Fibroblast of pulmonary artery (primary cell): ENCODE measurements at regions not wholly inside any gene's neighbourhood (a gene's known extent, or its start where the extent isn't known, plus 50 kb on each side); places are given as distances from the start of the nearest gene placed in this dataset.
"Not testable (repeated sequence)": the region's sequence is repeated elsewhere in the genome, so short reads cannot be mapped to it uniquely, and the experiment has no call there.

Experiments used
- DNase-seq: peaks from one replicate; pipeline ENCODE4 v3.0.0-alpha.2; 2010; ENCODE audit warnings: low read depth
- H3K4me3 ChIP-seq: replicated peaks from 2 replicates; pipeline ENCODE4 v1.5.1; 2011; ENCODE audit warnings: low read depth, mild to moderate bottlenecking, control low read depth, low read length, moderate library complexity
- CTCF ChIP-seq: IDR thresholded peaks from 2 replicates; pipeline ENCODE4 v1.5.1; 2011; ENCODE audit warnings: mild to moderate bottlenecking, control low read depth, low read length, inconsistent platforms; ENCODE audit errors: missing control alignments

DNA sequence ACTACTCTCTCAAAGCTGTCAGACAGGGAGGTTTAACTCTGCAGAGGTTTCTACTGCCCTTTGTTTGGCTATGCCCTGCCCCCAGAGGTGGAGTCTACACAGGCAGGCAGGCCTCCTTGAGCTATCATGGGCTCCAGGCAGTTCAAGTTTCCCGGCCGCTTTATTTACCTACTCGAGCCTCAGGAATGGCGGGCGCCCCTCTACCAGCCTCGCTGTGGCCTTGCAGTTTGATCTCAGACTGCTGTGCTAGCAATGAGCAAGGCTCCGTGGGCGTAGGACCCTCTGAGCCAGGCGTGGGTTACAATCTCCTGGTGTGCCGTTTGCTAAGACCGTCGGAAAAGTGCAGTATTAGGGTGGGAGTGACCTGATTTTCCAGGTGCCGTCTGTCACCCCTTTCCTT, 124.3 kb downstream of the PTCHD1 start:
- H3K4me3 ChIP-seq, DNase-seq: not testable (repeated sequence)

DNA sequence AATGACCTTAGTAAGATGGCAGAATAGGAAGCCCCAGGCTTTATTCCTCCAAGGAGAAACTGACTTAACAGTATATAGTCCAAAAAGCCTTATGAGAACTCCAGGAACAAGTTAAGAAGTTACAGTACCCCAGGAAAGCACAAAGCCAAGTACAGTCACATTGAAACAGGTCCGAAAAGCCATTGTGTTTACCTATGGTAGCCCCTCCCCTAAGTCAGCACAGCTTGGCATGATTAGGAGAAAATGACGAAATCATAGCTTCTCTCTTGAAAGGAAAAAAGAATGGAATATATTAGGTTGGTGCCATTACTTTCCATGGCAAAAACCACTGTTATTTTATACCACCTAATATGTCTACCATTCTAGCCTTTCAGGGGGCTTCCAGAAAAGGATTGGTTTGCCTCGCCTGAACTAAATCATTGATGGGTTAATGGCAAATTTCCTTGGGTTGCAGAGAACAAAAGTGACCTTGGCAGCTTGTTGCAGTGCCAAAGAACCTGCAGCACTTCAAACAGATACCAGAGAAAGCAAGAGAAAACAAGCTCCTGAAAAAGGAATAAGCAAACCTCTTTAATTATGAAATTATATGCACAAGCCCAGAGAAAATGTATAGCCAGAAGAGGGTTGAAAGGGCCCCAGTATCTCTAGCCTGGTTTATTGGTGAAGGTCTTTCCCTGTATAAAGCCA, 130.6 kb downstream of the PTCHD1 start:
- TF ChIP-seq CTCF = no peak
- no peak for DNase-seq
- H3K4me3 ChIP-seq = no peak overlapping the region

DNA sequence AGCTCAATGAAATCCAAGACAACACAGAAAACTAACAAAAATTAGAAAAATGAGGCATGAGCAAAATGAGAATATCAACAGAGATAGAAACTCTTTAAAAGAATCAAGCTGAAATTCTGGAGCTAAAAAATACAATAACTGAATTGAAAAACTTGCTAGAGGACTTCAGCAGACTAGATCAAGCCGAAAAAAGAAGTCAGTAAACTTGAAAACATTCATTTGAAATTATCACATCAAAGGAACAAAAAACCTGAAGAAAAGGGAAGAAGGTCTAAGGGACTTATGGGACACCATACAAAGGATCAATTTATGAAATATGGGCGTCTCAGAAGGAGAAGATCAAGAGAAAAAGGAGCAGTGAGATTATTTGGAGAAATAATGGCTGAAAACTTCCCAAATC, 131.3 kb downstream of the PTCHD1 start:
- TF ChIP-seq CTCF = no peak
- H3K4me3 ChIP-seq = no peak overlapping the region
- no peak for DNase-seq

DNA sequence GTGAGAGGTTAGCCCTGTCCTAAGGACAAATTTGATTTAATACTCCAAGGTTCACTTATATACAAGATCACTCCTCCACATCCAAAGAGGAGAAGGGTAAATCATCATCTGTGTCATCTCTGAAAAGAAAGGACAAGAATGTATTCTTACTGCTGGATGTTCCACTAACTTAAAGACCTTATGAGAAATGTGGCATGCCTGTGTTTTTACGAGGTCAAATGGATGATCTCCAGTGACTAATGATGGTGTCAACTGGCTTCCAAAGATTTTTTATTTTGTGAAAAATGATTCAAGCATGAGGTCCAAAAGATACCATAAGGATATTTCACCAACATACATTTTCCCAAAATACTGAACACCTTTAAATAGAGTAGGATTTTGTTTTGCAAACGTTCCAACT, 143.4 kb downstream of the PTCHD1 start:
- no peak overlapping the region for H3K4me3 ChIP-seq
- DNase-seq = no peak
- no peak for TF ChIP-seq CTCF

DNA sequence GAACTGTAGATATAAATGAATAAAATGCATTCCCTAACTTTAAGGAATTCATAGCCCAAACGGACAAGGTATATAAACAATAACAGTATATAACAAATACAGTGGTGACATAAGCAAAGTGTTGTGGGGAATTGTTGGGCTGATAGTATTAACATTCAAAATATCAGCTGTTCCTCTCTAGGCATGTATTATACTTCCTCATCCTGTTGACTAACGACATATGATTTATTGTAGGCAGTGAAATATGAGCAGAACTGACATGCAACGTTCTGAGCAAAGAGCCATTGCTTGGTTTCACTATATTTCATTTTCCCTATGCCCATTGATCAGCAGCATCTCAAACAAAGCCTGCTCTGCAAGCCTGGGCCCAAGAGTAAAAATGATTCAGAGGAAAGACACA, 143.9 kb downstream of the PTCHD1 start:
- no peak overlapping the region for H3K4me3 ChIP-seq
- no peak for TF ChIP-seq CTCF
- no peak for DNase-seq

GRCh38 chrX:23482561-23482960, 147.9 kb downstream of the PTCHD1 start:
- no peak for TF ChIP-seq CTCF
- DNase-seq = no peak
- no peak overlapping the region for H3K4me3 ChIP-seq

DNA sequence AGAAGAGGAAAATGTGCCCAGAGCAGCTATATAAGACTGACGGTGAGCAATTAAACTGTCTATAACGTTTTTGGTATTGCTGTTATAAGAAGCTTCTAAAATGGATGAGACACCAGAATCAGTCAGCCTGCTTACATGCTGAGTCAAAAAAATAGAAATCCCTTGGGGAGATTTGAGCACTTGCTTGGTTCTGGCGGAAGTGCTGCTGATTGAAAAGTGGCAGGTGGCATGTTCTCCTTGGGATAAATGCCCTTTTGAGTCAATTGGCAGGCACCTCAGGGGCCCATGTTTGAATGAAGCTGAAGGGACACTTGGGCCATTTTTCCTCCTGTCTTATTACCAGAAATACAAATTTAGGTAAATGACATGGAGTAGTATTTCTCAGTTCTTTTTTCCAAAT, 148.7 kb downstream of the PTCHD1 start:
- DNase-seq = no peak
- no peak overlapping the region for H3K4me3 ChIP-seq
- no peak for TF ChIP-seq CTCF
